ENCODE measurements at regions not wholly inside any gene's neighbourhood (a gene's known extent, or its start where the extent isn't known, plus 50 kb on each side); places are given as distances from the start of the nearest gene placed in this dataset.

DNA sequence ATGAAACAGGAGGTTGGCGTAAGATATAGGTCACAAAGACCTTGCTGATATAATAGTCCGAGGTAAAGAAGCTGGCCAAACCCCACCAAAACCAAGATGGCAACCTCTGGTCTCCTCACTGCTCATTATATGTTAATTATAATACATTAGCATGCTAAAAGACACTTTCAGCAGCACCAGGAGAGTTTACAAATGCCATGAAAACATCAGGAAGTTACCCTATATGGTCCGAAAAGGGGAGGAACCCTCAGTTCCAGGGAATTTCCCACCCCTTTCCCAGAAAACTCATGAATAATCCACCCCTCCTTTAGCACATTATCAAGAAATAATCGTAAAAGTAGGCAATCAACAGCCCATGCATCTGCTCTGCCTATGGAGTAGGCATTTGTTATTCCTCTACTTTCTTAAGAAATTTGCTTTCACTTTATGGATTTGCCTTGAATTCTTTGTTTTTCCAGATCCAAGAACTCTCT lies 923.4 kb downstream of the QKI start:
- Histone ChIP-seq H3K9me3 (ENCODE audit: control insufficient read depth, low read depth, low read length) (no peaks in the 10 kb centered on the region), H3K27ac (ENCODE audit: control insufficient read depth, insufficient read depth, low read length) (no peak overlapping the region), H3K79me2 (ENCODE audit: control insufficient read depth, insufficient read depth, low read length) (no peaks in the 10 kb centered on the region), H3K9me1 (ENCODE audit: control insufficient read depth, extremely low read depth, insufficient read depth, low read length) (no peaks in the 10 kb centered on the region), H3K27me3 (ENCODE audit: control insufficient read depth, extremely low read depth, insufficient read depth, low read length) (no peaks in the 10 kb centered on the region), H3K4me2 (ENCODE audit: control insufficient read depth, extremely low read depth, insufficient read depth, low read depth, low read length) (no peak overlapping the region), H3K36me3 (ENCODE audit: control insufficient read depth in 2 of 2, extremely low read depth in 1 of 2, insufficient read depth in 2 of 2, low read length in 2 of 2) (no peaks in the 10 kb centered on the region), H4K20me1 (ENCODE audit: control insufficient read depth, extremely low read depth, insufficient read depth, low read length) (no peaks in the 10 kb centered on the region), H3K9ac (ENCODE audit: control insufficient read depth, extremely low read depth, insufficient read depth, low read length) (no peak overlapping the region), H3K4me1 (ENCODE audit: control insufficient read depth, extremely low read depth, insufficient read depth, low read length) (no peaks in the 10 kb centered on the region), H3K4me3 (ENCODE audit: control insufficient read depth in 2 of 3, extremely low read depth in 1 of 3, insufficient read depth in 2 of 3, low read depth in 1 of 3, low read length in 3 of 3) (no peak overlapping the region), H2AFZ (ENCODE audit: control insufficient read depth, low read length) (no peak overlapping the region)
- FAIRE-seq: no peak
- DNase-seq (ENCODE audit: low read depth, low spot score): no peak
- no peak for TF ChIP-seq EZH2 (IDR thresholded peaks at IDR 0.05; ENCODE audit: low read length)
- TF ChIP-seq, protein P1, sequence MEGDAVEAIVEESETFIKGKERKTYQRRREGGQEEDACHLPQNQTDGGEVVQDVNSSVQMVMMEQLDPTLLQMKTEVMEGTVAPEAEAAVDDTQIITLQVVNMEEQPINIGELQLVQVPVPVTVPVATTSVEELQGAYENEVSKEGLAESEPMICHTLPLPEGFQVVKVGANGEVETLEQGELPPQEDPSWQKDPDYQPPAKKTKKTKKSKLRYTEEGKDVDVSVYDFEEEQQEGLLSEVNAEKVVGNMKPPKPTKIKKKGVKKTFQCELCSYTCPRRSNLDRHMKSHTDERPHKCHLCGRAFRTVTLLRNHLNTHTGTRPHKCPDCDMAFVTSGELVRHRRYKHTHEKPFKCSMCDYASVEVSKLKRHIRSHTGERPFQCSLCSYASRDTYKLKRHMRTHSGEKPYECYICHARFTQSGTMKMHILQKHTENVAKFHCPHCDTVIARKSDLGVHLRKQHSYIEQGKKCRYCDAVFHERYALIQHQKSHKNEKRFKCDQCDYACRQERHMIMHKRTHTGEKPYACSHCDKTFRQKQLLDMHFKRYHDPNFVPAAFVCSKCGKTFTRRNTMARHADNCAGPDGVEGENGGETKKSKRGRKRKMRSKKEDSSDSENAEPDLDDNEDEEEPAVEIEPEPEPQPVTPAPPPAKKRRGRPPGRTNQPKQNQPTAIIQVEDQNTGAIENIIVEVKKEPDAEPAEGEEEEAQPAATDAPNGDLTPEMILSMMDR (optimal IDR thresholded peaks at IDR 0.05 in 1 of 3, IDR thresholded peaks at IDR 0.05 in 1 of 3, conservative IDR thresholded peaks at IDR 0.05 in 1 of 3; ENCODE audit: extremely low read depth in 1 of 3, insufficient read depth in 2 of 3, low read length in 3 of 3): no peak
- dilution Hi-C loops (cut with MboI; ENCODE audit: extremely low pct_ligation_motif_present, low sequenced_read_pairs): no loop called here

DNA sequence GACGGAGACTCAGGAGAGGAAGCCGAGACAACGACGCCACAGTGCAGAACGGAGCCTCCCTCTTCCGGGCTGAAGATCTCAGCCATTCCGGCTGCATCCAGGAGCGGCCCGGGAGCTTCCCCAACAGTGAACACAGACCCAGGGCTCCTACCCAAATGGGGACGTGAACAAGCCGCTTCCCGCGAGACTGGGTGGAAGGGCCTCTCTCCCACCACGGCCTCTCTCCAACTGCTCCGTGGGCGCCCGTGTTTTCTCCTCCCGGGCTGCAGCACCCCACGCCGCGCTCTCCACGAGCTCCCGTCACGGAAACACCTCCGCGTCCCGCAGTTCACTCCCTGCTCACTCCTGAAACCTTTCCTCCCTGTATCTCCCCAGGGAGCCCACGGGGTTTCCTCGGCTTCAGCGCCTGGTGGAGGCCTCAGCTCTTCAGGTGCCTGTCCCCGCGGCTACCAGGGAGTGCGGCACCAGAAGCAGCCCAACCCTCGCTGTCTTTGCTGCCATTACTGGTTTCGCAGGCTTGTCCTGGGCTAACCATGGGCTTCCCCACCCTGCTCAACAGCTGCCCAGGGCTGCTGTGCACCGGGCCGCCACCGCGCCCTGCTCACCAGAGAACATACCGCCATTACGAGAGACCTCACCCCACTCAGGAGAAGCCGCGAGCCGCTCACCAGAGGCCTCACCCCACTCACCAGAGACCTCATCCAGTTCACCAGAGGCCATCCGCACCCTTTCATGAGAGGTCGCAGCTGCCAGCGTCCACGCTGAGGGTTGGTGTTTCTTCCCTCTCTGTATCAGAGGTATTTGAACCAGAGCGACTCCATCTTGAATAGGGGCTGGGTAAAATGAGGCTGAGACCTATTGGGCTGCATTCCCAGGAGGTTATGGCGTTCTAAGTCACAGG lies 922.8 kb downstream of the QKI start:
- TF ChIP-seq EZH2 (IDR thresholded peaks at IDR 0.05; ENCODE audit: low read length): no peak
- TF ChIP-seq, protein P1 (optimal IDR thresholded peaks at IDR 0.05 in 1 of 3, IDR thresholded peaks at IDR 0.05 in 1 of 3, conservative IDR thresholded peaks at IDR 0.05 in 1 of 3; ENCODE audit: extremely low read depth in 1 of 3, insufficient read depth in 2 of 3, low read length in 3 of 3): no peak
- no peaks in the 10 kb centered on the region for H3K27me3 ChIP-seq (ENCODE audit: control insufficient read depth, extremely low read depth, insufficient read depth, low read length)
- H3K79me2 ChIP-seq (ENCODE audit: control insufficient read depth, insufficient read depth, low read length): no peaks in the 10 kb centered on the region
- no peak overlapping the region for H3K9ac ChIP-seq (ENCODE audit: control insufficient read depth, extremely low read depth, insufficient read depth, low read length)
- FAIRE-seq: no peak
- H3K27ac ChIP-seq (ENCODE audit: control insufficient read depth, insufficient read depth, low read length): no peak overlapping the region
- H3K36me3 ChIP-seq (ENCODE audit: control insufficient read depth in 2 of 2, extremely low read depth in 1 of 2, insufficient read depth in 2 of 2, low read length in 2 of 2): no peaks in the 10 kb centered on the region
- no peak overlapping the region for H2AFZ ChIP-seq (ENCODE audit: control insufficient read depth, low read length)
- no peaks in the 10 kb centered on the region for H3K9me3 ChIP-seq (ENCODE audit: control insufficient read depth, low read depth, low read length)
- H4K20me1 ChIP-seq (ENCODE audit: control insufficient read depth, extremely low read depth, insufficient read depth, low read length): no peaks in the 10 kb centered on the region
- dilution Hi-C loops (cut with MboI; ENCODE audit: extremely low pct_ligation_motif_present, low sequenced_read_pairs): no loop called here
- no peak for DNase-seq (ENCODE audit: low read depth, low spot score)
- H3K9me1 ChIP-seq (ENCODE audit: control insufficient read depth, extremely low read depth, insufficient read depth, low read length): no peaks in the 10 kb centered on the region
- no peaks in the 10 kb centered on the region for H3K4me1 ChIP-seq (ENCODE audit: control insufficient read depth, extremely low read depth, insufficient read depth, low read length)
- no peak overlapping the region for H3K4me2 ChIP-seq (ENCODE audit: control insufficient read depth, extremely low read depth, insufficient read depth, low read depth, low read length)
- no peak overlapping the region for H3K4me3 ChIP-seq (ENCODE audit: control insufficient read depth in 2 of 3, extremely low read depth in 1 of 3, insufficient read depth in 2 of 3, low read depth in 1 of 3, low read length in 3 of 3)

Measured in keratinocyte (primary cell).